Neural progenitor cell (in vitro differentiated cells): ENCODE measurements at regions not wholly inside any gene's neighbourhood (a gene's known extent, or its start where the extent isn't known, plus 50 kb on each side); places are given as distances from the start of the nearest gene placed in this dataset.

Experiments used
- DNase-seq: peaks from one replicate; pipeline ENCODE4 v3.0.0-alpha.2; 2016; ENCODE audit warnings: low spot score
- H2AFZ ChIP-seq: fragments of 200-600 bp; sonication (generic); replicated peaks from 2 replicates; pipeline ENCODE4 v1.6.1; 2016; ENCODE audit warnings: antibody characterized with exemption
- H3F3A ChIP-seq: fragments of 200-600 bp; sonication (generic); 2 replicates; pipeline ENCODE4 v1.6.1; 2016; ENCODE audit warnings: antibody characterized with exemption, low read depth
- H3K27ac ChIP-seq: fragments of 200-600 bp; sonication (generic); 2 replicates; pipeline ENCODE4 v1.5.1; 2016; ENCODE audit warnings: mild to moderate bottlenecking
- H3K27me3 ChIP-seq: fragments of 200-600 bp; sonication (generic); 2 replicates; pipeline ENCODE4 v1.6.1; 2016; ENCODE audit warnings: mild to moderate bottlenecking, moderate library complexity
- H3K36me3 ChIP-seq: fragments of 200-600 bp; sonication (generic); 2 replicates; pipeline ENCODE4 v1.5.1; 2016
- H3K4me1 ChIP-seq: fragments of 200-600 bp; sonication (generic); 2 replicates; pipeline ENCODE4 v1.6.1; 2016; ENCODE audit warnings: mixed run types
- H3K4me2 ChIP-seq: fragments of 200-600 bp; sonication (generic); 2 replicates; pipeline ENCODE4 v1.6.1; 2016
- H3K4me3 ChIP-seq: fragments of 200-600 bp; sonication (generic); 2 replicates; pipeline ENCODE4 v1.5.1; 2016
- H3K79me2 ChIP-seq: fragments of 200-600 bp; sonication (generic); 2 replicates; pipeline ENCODE4 v1.6.1; 2016; ENCODE audit warnings: low read depth
- H3K9ac ChIP-seq: fragments of 200-600 bp; sonication (generic); 2 replicates; pipeline ENCODE4 v1.6.1; 2016
- H3K9me3 ChIP-seq: fragments of 200-600 bp; sonication (generic); 2 replicates; pipeline ENCODE4 v1.5.1; 2016; ENCODE audit warnings: low read depth
- H4K20me1 ChIP-seq: fragments of 200-600 bp; sonication (generic); 2 replicates; pipeline ENCODE4 v1.6.1; 2016; ENCODE audit warnings: low read depth
- H3K27ac Mint-ChIP-seq: 3 replicates; pipeline ENCODE4 v1.8.0; 2021; ENCODE audit warnings: mixed read lengths
- H3K27me3 Mint-ChIP-seq: 2 replicates; pipeline ENCODE4 v1.8.0; 2022; ENCODE audit warnings: low read depth, mild to moderate bottlenecking, inconsistent platforms, moderate library complexity, mixed read lengths; ENCODE audit not compliant: insufficient read depth
- H3K36me3 Mint-ChIP-seq: 3 replicates; pipeline ENCODE4 v1.8.0; 2021; ENCODE audit warnings: mixed read lengths
- H3K4me1 Mint-ChIP-seq: 3 replicates; pipeline ENCODE4 v1.8.0; 2021; ENCODE audit warnings: mixed read lengths
- H3K4me3 Mint-ChIP-seq: 3 replicates; pipeline ENCODE4 v1.8.0; 2021; ENCODE audit warnings: mild to moderate bottlenecking, moderate library complexity, mixed read lengths
- H3K9me3 Mint-ChIP-seq: 3 replicates; pipeline ENCODE4 v1.8.0; 2020; ENCODE audit warnings: mixed read lengths
- EZH2 ChIP-seq: fragments of 200-600 bp; sonication (generic); IDR thresholded peaks from 2 replicates; pipeline ENCODE4 v1.6.1; 2017; ENCODE audit warnings: antibody characterized with exemption, mild to moderate bottlenecking, moderate library complexity
- EZH2phosphoT487 ChIP-seq: fragments of 200-600 bp; sonication (generic); IDR thresholded peaks from 2 replicates; pipeline ENCODE4 v1.6.1; 2017; ENCODE audit warnings: antibody characterized with exemption
- TF ChIP-seq, protein P1 (sequence below): fragments of 200-600 bp; sonication (generic); IDR thresholded peaks from 2 replicates; pipeline ENCODE4 v1.5.1; 2017; ENCODE audit warnings: antibody characterized with exemption, mild to moderate bottlenecking

DNA sequence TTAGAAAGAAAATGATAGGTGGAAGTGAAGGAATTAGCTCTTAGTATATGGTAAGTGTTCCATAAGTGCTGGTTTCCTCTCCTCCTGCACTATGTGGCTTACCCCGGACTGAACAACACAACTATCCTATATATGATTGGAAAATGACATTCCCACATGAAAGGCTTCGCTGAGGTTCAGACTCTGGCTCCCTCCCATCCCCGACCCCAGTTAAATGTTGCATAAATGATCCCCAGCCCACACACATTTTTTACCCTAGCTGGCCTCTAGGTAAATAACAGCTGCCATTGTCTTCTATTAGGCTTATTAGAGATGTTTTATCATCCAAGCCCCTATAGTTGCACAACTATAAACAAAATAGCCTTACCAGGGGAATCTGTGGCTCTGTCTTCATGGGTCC lies 495.6 kb upstream of the CDH11 start:
- Histone ChIP-seq H3K4me1 (no peaks in the 10 kb centered on the region), H3K4me3 (no peak overlapping the region), H3K79me2 (no peaks in the 10 kb centered on the region), H4K20me1 (no peaks in the 10 kb centered on the region), H2AFZ (no peak overlapping the region), H3K9me3 (no peaks in the 10 kb centered on the region), H3K36me3 (no peaks in the 10 kb centered on the region), H3K9ac (no peak overlapping the region), H3F3A (no peaks in the 10 kb centered on the region), H3K4me2 (no peak overlapping the region), H3K27ac (no peak overlapping the region), H3K27me3 (no peaks in the 10 kb centered on the region)
- no peaks in the 10 kb centered on the region for H3K36me3 Mint-ChIP-seq
- H3K27me3 Mint-ChIP-seq: no peaks in the 10 kb centered on the region
- H3K27ac Mint-ChIP-seq: no peak overlapping the region
- H3K4me3 Mint-ChIP-seq: no peak overlapping the region
- H3K9me3 Mint-ChIP-seq: peaks cover 9% of the 10 kb centered on the region
- DNase-seq: no peak
- TF ChIP-seq EZH2phosphoT487: no peak
- no peak for TF ChIP-seq EZH2
- no peaks in the 10 kb centered on the region for H3K4me1 Mint-ChIP-seq

DNA sequence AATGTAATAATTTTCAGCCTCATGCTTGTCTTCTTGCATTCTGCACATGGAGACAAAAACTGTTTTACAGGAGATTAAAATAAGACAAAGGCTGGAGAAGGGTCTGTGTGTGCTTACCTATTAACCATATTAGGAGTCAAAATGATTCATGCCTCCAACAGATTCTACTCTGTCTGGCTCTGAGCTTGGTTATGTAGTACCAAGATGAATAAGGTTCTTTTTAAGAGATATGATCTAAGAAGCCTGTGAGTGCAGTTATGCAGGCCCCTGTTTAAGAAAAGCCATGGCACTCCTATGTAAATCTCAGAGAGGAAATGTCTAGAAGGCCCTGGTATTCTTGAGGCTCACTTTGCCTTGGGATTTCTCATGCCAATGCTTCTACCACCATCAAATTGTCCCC lies 486.6 kb upstream of the CDH11 start:
- DNase-seq: no peak
- peaks cover 3% of the 10 kb centered on the region for H3K9me3 Mint-ChIP-seq
- peaks cover 6% of the 10 kb centered on the region for H3K27me3 Mint-ChIP-seq

DNA sequence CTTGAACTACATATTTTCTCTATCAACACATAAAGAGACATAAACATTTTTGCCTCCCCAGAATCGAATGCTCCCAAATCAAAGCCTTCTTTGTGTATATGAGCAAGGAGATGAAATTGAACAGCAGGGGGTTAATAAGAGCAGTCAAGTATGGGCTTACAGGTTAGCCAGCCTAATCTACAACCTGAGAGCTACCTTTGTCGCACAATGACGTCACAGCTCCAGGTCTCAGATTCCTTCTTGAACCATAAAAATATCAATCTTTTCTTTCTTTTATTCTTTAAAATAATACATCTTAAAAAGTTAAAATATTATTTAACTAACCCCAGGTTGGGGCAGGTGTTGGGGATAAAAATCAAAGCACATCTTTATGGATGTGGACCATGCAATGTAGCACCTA lies 482.9 kb upstream of the CDH11 start:
- Mint-ChIP-seq H3K9me3 (peaks cover 11% of the 10 kb centered on the region), H3K27me3 (peaks cover 10% of the 10 kb centered on the region), H3K36me3 (no peaks in the 10 kb centered on the region), H3K4me1 (peaks cover 15% of the 10 kb centered on the region), H3K4me3 (no peak overlapping the region), H3K27ac (no peak overlapping the region)
- Histone ChIP-seq H3K27ac (no peak overlapping the region), H3K27me3 (no peaks in the 10 kb centered on the region), H3K4me2 (no peak overlapping the region), H3K9me3 (no peaks in the 10 kb centered on the region), H2AFZ (no peak overlapping the region), H3K36me3 (no peaks in the 10 kb centered on the region), H3K4me1 (peaks cover 13% of the 10 kb centered on the region), H3K9ac (no peak overlapping the region), H3F3A (peaks cover 14% of the 10 kb centered on the region), H3K79me2 (no peaks in the 10 kb centered on the region), H3K4me3 (no peak overlapping the region), H4K20me1 (no peaks in the 10 kb centered on the region)
- no peak for DNase-seq
- TF ChIP-seq, protein P1, sequence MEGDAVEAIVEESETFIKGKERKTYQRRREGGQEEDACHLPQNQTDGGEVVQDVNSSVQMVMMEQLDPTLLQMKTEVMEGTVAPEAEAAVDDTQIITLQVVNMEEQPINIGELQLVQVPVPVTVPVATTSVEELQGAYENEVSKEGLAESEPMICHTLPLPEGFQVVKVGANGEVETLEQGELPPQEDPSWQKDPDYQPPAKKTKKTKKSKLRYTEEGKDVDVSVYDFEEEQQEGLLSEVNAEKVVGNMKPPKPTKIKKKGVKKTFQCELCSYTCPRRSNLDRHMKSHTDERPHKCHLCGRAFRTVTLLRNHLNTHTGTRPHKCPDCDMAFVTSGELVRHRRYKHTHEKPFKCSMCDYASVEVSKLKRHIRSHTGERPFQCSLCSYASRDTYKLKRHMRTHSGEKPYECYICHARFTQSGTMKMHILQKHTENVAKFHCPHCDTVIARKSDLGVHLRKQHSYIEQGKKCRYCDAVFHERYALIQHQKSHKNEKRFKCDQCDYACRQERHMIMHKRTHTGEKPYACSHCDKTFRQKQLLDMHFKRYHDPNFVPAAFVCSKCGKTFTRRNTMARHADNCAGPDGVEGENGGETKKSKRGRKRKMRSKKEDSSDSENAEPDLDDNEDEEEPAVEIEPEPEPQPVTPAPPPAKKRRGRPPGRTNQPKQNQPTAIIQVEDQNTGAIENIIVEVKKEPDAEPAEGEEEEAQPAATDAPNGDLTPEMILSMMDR: no peak
- TF ChIP-seq EZH2phosphoT487: no peak
- TF ChIP-seq EZH2: no peak

More for the DNA sequence above, 486.6 kb upstream of the CDH11 start:
- Histone ChIP-seq H3K9me3 (no peaks in the 10 kb centered on the region), H3K79me2 (no peaks in the 10 kb centered on the region), H2AFZ (no peak overlapping the region), H4K20me1 (no peaks in the 10 kb centered on the region), H3K9ac (no peak overlapping the region), H3K27ac (no peak overlapping the region), H3K4me3 (no peak overlapping the region), H3F3A (no peaks in the 10 kb centered on the region), H3K4me1 (no peaks in the 10 kb centered on the region), H3K36me3 (no peaks in the 10 kb centered on the region), H3K4me2 (no peak overlapping the region), H3K27me3 (no peaks in the 10 kb centered on the region)
- Mint-ChIP-seq H3K4me1 (no peaks in the 10 kb centered on the region), H3K27ac (no peak overlapping the region), H3K36me3 (no peaks in the 10 kb centered on the region), H3K4me3 (no peak overlapping the region)
- TF ChIP-seq EZH2 (no peak), EZH2phosphoT487 (no peak)
- TF ChIP-seq, protein P1: no peak

DNA sequence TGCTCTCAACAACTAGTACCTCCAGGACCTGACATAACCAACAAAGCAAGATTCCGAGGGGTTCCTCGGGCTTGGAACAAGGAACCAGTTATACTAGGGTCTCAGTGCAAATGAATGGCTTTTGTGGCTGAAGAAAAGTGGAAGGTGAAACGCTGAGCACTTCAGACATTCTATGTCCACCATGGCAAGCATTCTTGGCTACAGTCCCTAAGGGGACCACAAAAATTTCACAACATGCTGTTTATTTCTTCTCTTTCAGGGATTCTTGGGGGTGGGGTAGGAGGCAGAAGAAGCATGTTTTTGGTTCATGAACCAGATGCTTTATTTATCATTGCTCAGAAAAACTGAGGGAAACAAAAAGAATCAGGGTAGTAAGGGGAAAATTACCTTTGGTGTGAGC lies 479.9 kb upstream of the CDH11 start:
- Histone ChIP-seq H3K4me1 (peaks cover 34% of the 10 kb centered on the region), H3F3A (peaks cover 39% of the 10 kb centered on the region), H3K4me2 (no peak overlapping the region), H3K9me3 (no peaks in the 10 kb centered on the region), H3K79me2 (no peaks in the 10 kb centered on the region), H4K20me1 (no peaks in the 10 kb centered on the region), H3K27me3 (no peaks in the 10 kb centered on the region), H3K36me3 (no peaks in the 10 kb centered on the region), H3K27ac (no peak overlapping the region), H3K4me3 (no peak overlapping the region), H2AFZ (no peak overlapping the region), H3K9ac (no peak overlapping the region)
- no peak for DNase-seq
- Mint-ChIP-seq H3K4me1 (peaks cover 32% of the 10 kb centered on the region), H3K27me3 (peaks cover 7% of the 10 kb centered on the region), H3K4me3 (no peak overlapping the region), H3K9me3 (peaks cover 12% of the 10 kb centered on the region), H3K36me3 (no peaks in the 10 kb centered on the region), H3K27ac (peak overlapping the region; percentile 26)
- TF ChIP-seq, protein P1: no peak
- TF ChIP-seq EZH2phosphoT487: no peak
- no peak for TF ChIP-seq EZH2
